ENCODE measurements at regions not wholly inside any gene's neighbourhood (a gene's known extent, or its start where the extent isn't known, plus 50 kb on each side); places are given as distances from the start of the nearest gene placed in this dataset.

GRCh38 chr1:58095183-58095582 lies 451.3 kb downstream of the OMA1 start:
- TF ChIP-seq MAX (IDR thresholded peaks at IDR 0.05) (no peak), CEBPB (IDR thresholded peaks at IDR 0.05) (no peak), EP300 (IDR thresholded peaks at IDR 0.05; ENCODE audit: borderline replicate concordance) (no peak)

Data from Ishikawa (cell line).